ENCODE measurements at regions not wholly inside any gene's neighbourhood (a gene's known extent, or its start where the extent isn't known, plus 50 kb on each side); places are given as distances from the start of the nearest gene placed in this dataset.

DNA sequence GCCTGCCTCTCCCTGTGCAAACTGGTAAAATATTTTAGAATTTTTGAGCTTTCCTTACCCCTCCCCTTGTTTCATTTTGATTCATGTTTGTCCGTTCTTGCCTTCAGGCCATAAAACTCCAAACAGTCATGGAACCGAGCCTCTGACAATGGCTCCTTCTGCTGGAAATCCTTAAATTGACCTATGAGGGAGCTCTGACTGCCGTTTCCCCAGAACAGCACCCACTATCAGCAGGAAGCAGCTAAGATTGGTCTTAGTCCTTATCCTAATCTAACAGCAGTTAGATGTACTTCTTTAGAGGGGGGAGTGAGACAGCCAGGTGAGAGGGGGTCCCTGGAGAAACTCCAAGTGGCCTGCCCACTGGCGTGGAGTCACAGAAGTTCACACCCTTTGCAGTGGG, 106.7 kb downstream of the FAM174A start:
- no peak for ATAC-seq
- Histone ChIP-seq H3K4me3 (no peak overlapping the region), H3K4me1 (ENCODE audit: low read depth) (no peaks in the 10 kb centered on the region), H3K36me3 (ENCODE audit: low read depth) (no peaks in the 10 kb centered on the region), H3K9me3 (no peaks in the 10 kb centered on the region)
- DNase-seq = no peak
- TF ChIP-seq, protein P1, sequence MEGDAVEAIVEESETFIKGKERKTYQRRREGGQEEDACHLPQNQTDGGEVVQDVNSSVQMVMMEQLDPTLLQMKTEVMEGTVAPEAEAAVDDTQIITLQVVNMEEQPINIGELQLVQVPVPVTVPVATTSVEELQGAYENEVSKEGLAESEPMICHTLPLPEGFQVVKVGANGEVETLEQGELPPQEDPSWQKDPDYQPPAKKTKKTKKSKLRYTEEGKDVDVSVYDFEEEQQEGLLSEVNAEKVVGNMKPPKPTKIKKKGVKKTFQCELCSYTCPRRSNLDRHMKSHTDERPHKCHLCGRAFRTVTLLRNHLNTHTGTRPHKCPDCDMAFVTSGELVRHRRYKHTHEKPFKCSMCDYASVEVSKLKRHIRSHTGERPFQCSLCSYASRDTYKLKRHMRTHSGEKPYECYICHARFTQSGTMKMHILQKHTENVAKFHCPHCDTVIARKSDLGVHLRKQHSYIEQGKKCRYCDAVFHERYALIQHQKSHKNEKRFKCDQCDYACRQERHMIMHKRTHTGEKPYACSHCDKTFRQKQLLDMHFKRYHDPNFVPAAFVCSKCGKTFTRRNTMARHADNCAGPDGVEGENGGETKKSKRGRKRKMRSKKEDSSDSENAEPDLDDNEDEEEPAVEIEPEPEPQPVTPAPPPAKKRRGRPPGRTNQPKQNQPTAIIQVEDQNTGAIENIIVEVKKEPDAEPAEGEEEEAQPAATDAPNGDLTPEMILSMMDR (IDR thresholded peaks at IDR 0.05) = no peak
- intact Hi-C loops (cut with DNase I, micrococcal nuclease) = no loop called here

- no peaks in the 10 kb centered on the region for H3K36me3 ChIP-seq (ENCODE audit: low read depth)
- no peaks in the 10 kb centered on the region for H3K9me3 ChIP-seq
- peaks cover 4% of the 10 kb centered on the region for H3K4me1 ChIP-seq (ENCODE audit: low read depth)
- TF ChIP-seq, protein P1 (IDR thresholded peaks at IDR 0.05) = no peak
- H3K4me3 ChIP-seq = no peak overlapping the region
- intact Hi-C loops (cut with DNase I, micrococcal nuclease) = no loop called here
- no peak for DNase-seq
- no peak for ATAC-seq
These were observed 108.3 kb downstream of the FAM174A start for GRCh38 chr5:100643473-100643872.

- no peaks in the 10 kb centered on the region for H3K9me3 ChIP-seq
- no peaks in the 10 kb centered on the region for H3K36me3 ChIP-seq (ENCODE audit: low read depth)
- peak in 1 of 3 donors; percentile 29 for DNase-seq
- TF ChIP-seq, protein P1 (IDR thresholded peaks at IDR 0.05) = no peak
- peaks cover 4% of the 10 kb centered on the region for H3K4me1 ChIP-seq (ENCODE audit: low read depth)
- no peak overlapping the region for H3K4me3 ChIP-seq
- intact Hi-C loops (cut with DNase I, micrococcal nuclease) = no loop called here
- ATAC-seq = peak; percentile 46
These were observed 109.0 kb downstream of the FAM174A start for GRCh38 chr5:100644185-100644584.

- H3K4me3 ChIP-seq = no peak overlapping the region
- no peaks in the 10 kb centered on the region for H3K36me3 ChIP-seq (ENCODE audit: low read depth)
- intact Hi-C loops (cut with DNase I, micrococcal nuclease) = no loop called here
- TF ChIP-seq, protein P1 (IDR thresholded peaks at IDR 0.05) = no peak
- ATAC-seq (no peak), DNase-seq (no peak)
- H3K9me3 ChIP-seq = no peaks in the 10 kb centered on the region
- peaks cover 4% of the 10 kb centered on the region for H3K4me1 ChIP-seq (ENCODE audit: low read depth)
These were observed 109.6 kb downstream of the FAM174A start for GRCh38 chr5:100644776-100645175.

DNA sequence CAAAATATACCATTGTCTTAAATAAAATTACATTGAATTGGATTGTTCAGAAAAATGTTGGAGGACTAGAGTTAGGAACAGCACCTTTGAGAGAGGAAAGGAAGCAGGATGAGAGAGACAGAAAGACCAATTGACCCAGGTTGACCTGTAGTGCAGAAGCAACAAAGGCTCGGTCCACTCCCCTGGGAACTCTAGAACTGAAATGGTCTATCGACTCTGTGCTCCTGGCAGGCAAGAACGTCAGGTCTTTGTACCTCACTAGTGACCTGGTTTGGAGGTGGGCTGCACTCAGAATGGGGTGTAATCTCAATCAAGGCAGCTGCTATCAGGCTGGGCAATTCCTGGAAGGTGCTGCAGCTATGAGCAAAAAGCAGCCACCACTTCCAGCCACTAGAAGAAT, 110.8 kb downstream of the FAM174A start:
- H3K4me3 ChIP-seq = no peak overlapping the region
- no peak for DNase-seq
- H3K4me1 ChIP-seq (ENCODE audit: low read depth) = peaks cover 4% of the 10 kb centered on the region
- H3K36me3 ChIP-seq (ENCODE audit: low read depth) = no peaks in the 10 kb centered on the region
- no peak for ATAC-seq
- TF ChIP-seq, protein P1 (IDR thresholded peaks at IDR 0.05) = no peak
- intact Hi-C loops (cut with DNase I, micrococcal nuclease) = no loop called here
- no peaks in the 10 kb centered on the region for H3K9me3 ChIP-seq

GRCh38 chr5:100646691-100647090, 111.5 kb downstream of the FAM174A start:
- Histone ChIP-seq H3K9me3 (no peaks in the 10 kb centered on the region), H3K4me3 (no peak overlapping the region), H3K4me1 (ENCODE audit: low read depth) (peaks cover 4% of the 10 kb centered on the region), H3K36me3 (ENCODE audit: low read depth) (no peaks in the 10 kb centered on the region)
- DNase-seq (no peak), ATAC-seq (no peak)
- intact Hi-C loops (cut with DNase I, micrococcal nuclease) = no loop called here
- TF ChIP-seq, protein P1 (IDR thresholded peaks at IDR 0.05) = no peak
